SU-DHL-6 (cell line): ENCODE measurements at regions not wholly inside any gene's neighbourhood (a gene's known extent, or its start where the extent isn't known, plus 50 kb on each side); places are given as distances from the start of the nearest gene placed in this dataset.

Experiments
- H2AFZ ChIP-seq: fragments of 200-600 bp; sonication (generic); 2 replicates; pipeline ENCODE4 v1.6.1; 2014; ENCODE audit warnings: low read depth, mild to moderate bottlenecking, moderate library complexity, mixed read lengths, antibody characterized with exemption, low read length; ENCODE audit not compliant: severe bottlenecking
- H3F3A ChIP-seq: fragments of 200-600 bp; shearing (Covaris generic); 2 replicates; pipeline ENCODE4 v1.6.0; 2016; ENCODE audit warnings: antibody characterized with exemption, mild to moderate bottlenecking; ENCODE audit not compliant: insufficient read depth
- H3K27ac ChIP-seq: fragments of 200-600 bp; sonication (generic); 2 replicates; pipeline ENCODE4 v1.5.1; 2016; ENCODE audit warnings: low read depth, mild to moderate bottlenecking, low read length, moderate library complexity, mixed read lengths
- H3K27me3 ChIP-seq: fragments of 200-600 bp; sonication (generic), shearing (Covaris generic); 2 replicates; pipeline ENCODE4 v1.6.0; 2014; ENCODE audit warnings: mild to moderate bottlenecking, low read length
- H3K36me3 ChIP-seq: fragments of 200-600 bp; sonication (generic); 2 replicates; pipeline ENCODE4 v1.6.1; 2014; ENCODE audit warnings: mild to moderate bottlenecking, low read length, mixed read lengths
- H3K4me2 ChIP-seq: fragments of 300-600, 200-600 bp; shearing (Covaris generic), sonication (generic); 2 replicates; pipeline ENCODE4 v1.6.0; 2014; ENCODE audit warnings: low read length, low read depth, mild to moderate bottlenecking; ENCODE audit not compliant: poor library complexity, severe bottlenecking
- H3K4me3 ChIP-seq: fragments of 200-600 bp; sonication (generic); 2 replicates; pipeline ENCODE4 v1.5.1; 2014; ENCODE audit warnings: antibody characterized with exemption, low read length, mild to moderate bottlenecking, mixed read lengths; ENCODE audit not compliant: insufficient read depth, poor library complexity, severe bottlenecking
- H3K79me2 ChIP-seq: fragments of 200-600 bp; sonication (generic); 2 replicates; pipeline ENCODE4 v1.6.1; 2014; ENCODE audit warnings: mild to moderate bottlenecking, low read length, moderate library complexity; ENCODE audit not compliant: insufficient read depth
- H3K9ac ChIP-seq: fragments of 200-600 bp; sonication (generic); 2 replicates; pipeline ENCODE4 v1.7.0; 2014; ENCODE audit warnings: mild to moderate bottlenecking, low read length
- H3K9me2 ChIP-seq: fragments of 200-600 bp; sonication (generic); replicated peaks from 2 replicates; pipeline ENCODE4 v1.6.1; 2014; ENCODE audit warnings: low read length; ENCODE audit not compliant: insufficient read depth
- H3K9me3 ChIP-seq: fragments of 200-600 bp; sonication (generic); 2 replicates; pipeline ENCODE4 v1.6.1; 2014; ENCODE audit warnings: low read length, mixed read lengths; ENCODE audit not compliant: insufficient read depth
- H4K20me1 ChIP-seq: fragments of 200-600 bp; sonication (generic); 2 replicates; pipeline ENCODE4 v1.6.1; 2014; ENCODE audit warnings: low read depth, mild to moderate bottlenecking, antibody characterized with exemption, low read length, moderate library complexity, mixed read lengths
- CTCF ChIP-seq: fragments of 200-600 bp; sonication (generic); IDR thresholded peaks from one replicate; pipeline ENCODE4 v1.5.1; 2017; ENCODE audit warnings: antibody characterized with exemption, mild to moderate bottlenecking, low read length, moderate library complexity; ENCODE audit not compliant: insufficient read depth, poor library complexity, severe bottlenecking
- EZH2phosphoT487 ChIP-seq: fragments of 200-600 bp; sonication (generic), shearing (Covaris generic); conservative IDR thresholded peaks from 2 replicates; pipeline ENCODE4 v1.6.1; 2018; ENCODE audit warnings: mild to moderate bottlenecking, antibody characterized with exemption, low read length, moderate library complexity, mixed read lengths

- Histone ChIP-seq H3K4me3 (no peak overlapping the region), H3K27ac (no peak overlapping the region), H3K9ac (no peak overlapping the region), H3K4me2 (no peak overlapping the region), H3K27me3 (no peaks in the 10 kb centered on the region), H3K9me2 (no peaks in the 10 kb centered on the region), H2AFZ (no peak overlapping the region), H3F3A (no peaks in the 10 kb centered on the region), H3K36me3 (no peaks in the 10 kb centered on the region), H4K20me1 (no peaks in the 10 kb centered on the region), H3K9me3 (no peaks in the 10 kb centered on the region), H3K79me2 (no peaks in the 10 kb centered on the region)
- no peak for TF ChIP-seq EZH2phosphoT487
- TF ChIP-seq CTCF, result no peak
Measured at GRCh38 chr10:131695496-131696165, 205.2 kb upstream of the PPP2R2D start.

- Histone ChIP-seq H3K9me3 (no peaks in the 10 kb centered on the region), H3K27ac (no peak overlapping the region), H3K79me2 (no peaks in the 10 kb centered on the region), H3K27me3 (no peaks in the 10 kb centered on the region), H3K4me2 (no peak overlapping the region), H3K4me3 (no peak overlapping the region), H3K9me2 (no peaks in the 10 kb centered on the region), H3K36me3 (no peaks in the 10 kb centered on the region), H3K9ac (no peak overlapping the region), H2AFZ (no peak overlapping the region), H4K20me1 (no peaks in the 10 kb centered on the region), H3F3A (no peaks in the 10 kb centered on the region)
- TF ChIP-seq EZH2phosphoT487 (no peak), CTCF (no peak)
Measured at GRCh38 chr10:131697476-131698128, 203.2 kb upstream of the PPP2R2D start.

GRCh38 chr10:131698232-131698631 lies 202.6 kb upstream of the PPP2R2D start:
- H3K79me2 ChIP-seq, result no peaks in the 10 kb centered on the region
- H3F3A ChIP-seq, result no peaks in the 10 kb centered on the region
- no peaks in the 10 kb centered on the region for H3K36me3 ChIP-seq
- H2AFZ ChIP-seq, result no peak overlapping the region
- H3K4me2 ChIP-seq, result no peak overlapping the region
- H3K9me3 ChIP-seq, result no peaks in the 10 kb centered on the region
- H3K27me3 ChIP-seq, result no peaks in the 10 kb centered on the region
- H3K9me2 ChIP-seq, result no peaks in the 10 kb centered on the region
- H3K4me3 ChIP-seq, result no peak overlapping the region
- H4K20me1 ChIP-seq, result no peaks in the 10 kb centered on the region
- H3K27ac ChIP-seq, result no peak overlapping the region
- no peak overlapping the region for H3K9ac ChIP-seq
- TF ChIP-seq CTCF, result no peak
- no peak for TF ChIP-seq EZH2phosphoT487
